ENCODE measurements at regions not wholly inside any gene's neighbourhood (a gene's known extent, or its start where the extent isn't known, plus 50 kb on each side); places are given as distances from the start of the nearest gene placed in this dataset.

GRCh38 chr16:64272028-64272427, 849.8 kb downstream of the CDH11 start:
- TF ChIP-seq CTCF (IDR thresholded peaks at IDR 0.05 in 2 of 3, conservative IDR thresholded peaks at IDR 0.05 in 1 of 3; ENCODE audit: control insufficient read depth in 2 of 3, extremely low read depth in 1 of 3, insufficient read depth in 1 of 3, low read depth in 3 of 3, low read length in 3 of 3) (no peak), POLR2AphosphoS5 (IDR thresholded peaks at IDR 0.05; ENCODE audit: low read length) (no peak), CBX3 (IDR thresholded peaks at IDR 0.05; ENCODE audit: borderline replicate concordance, low read depth) (no peak)
